ENCODE measurements at regions not wholly inside any gene's neighbourhood (a gene's known extent, or its start where the extent isn't known, plus 50 kb on each side); places are given as distances from the start of the nearest gene placed in this dataset.

DNA sequence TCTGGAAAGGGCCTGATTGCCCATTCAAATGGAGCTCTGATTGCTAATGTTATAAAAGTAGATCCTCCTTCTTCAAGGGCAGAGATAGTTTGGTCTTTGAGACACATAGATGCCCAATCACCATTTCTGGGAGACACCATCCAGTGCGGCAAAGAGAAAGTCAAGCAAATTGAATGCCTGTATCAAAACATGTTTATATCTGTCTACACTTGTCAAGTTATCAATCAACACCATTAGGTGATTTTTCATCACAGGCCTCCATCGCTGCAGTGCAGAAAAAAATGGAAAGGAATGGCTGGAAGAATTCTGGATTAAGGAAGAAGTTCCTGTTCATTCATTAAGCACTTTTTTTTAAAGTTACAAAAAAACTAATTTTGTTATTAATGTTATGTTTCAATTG, 54.8 kb upstream of the ZFP64 start:
- Histone ChIP-seq H3K4me3 (ENCODE audit: low read depth, low read length) (no peak overlapping the region), H3K27me3 (replicated peaks) (no peaks in the 10 kb centered on the region), H3K36me3 (replicated peaks) (no peaks in the 10 kb centered on the region), H3K27ac (no peak overlapping the region)
- no peak for DNase-seq
- in situ Hi-C loops (cut with HindIII; ENCODE audit: low pct_ligation_motif_present, low sequenced_read_pairs), result no loop called here
- TF ChIP-seq, protein P1, sequence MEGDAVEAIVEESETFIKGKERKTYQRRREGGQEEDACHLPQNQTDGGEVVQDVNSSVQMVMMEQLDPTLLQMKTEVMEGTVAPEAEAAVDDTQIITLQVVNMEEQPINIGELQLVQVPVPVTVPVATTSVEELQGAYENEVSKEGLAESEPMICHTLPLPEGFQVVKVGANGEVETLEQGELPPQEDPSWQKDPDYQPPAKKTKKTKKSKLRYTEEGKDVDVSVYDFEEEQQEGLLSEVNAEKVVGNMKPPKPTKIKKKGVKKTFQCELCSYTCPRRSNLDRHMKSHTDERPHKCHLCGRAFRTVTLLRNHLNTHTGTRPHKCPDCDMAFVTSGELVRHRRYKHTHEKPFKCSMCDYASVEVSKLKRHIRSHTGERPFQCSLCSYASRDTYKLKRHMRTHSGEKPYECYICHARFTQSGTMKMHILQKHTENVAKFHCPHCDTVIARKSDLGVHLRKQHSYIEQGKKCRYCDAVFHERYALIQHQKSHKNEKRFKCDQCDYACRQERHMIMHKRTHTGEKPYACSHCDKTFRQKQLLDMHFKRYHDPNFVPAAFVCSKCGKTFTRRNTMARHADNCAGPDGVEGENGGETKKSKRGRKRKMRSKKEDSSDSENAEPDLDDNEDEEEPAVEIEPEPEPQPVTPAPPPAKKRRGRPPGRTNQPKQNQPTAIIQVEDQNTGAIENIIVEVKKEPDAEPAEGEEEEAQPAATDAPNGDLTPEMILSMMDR (IDR thresholded peaks at IDR 0.05; ENCODE audit: low read depth, low read length, missing control alignments), result no peak

DNA sequence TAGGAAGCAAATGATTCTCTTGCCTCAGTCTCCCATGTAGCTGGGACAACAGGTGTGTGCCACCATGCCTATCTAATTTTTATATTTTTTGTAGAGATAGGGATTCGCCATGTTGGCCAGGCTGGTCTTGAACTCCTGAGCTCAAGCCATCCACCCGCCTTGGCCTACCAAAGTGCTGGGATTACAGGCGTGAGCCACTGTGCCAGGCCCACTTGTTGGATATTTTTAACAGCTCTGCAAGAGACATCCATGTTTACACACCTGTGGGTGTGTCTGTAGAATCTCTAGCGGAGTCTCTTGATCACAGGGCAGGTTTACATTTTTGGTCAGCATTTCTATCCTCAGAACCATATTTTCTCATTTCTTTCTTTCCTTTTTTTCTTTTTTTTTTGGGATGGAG, 53.1 kb upstream of the ZFP64 start:
- no peak overlapping the region for H3K27ac ChIP-seq
- H3K4me3 ChIP-seq (ENCODE audit: low read depth, low read length), result no peak overlapping the region
- no peaks in the 10 kb centered on the region for H3K27me3 ChIP-seq (replicated peaks)
- H3K36me3 ChIP-seq (replicated peaks), result no peaks in the 10 kb centered on the region
- TF ChIP-seq, protein P1 (IDR thresholded peaks at IDR 0.05; ENCODE audit: low read depth, low read length, missing control alignments), result no peak
- no peak for DNase-seq
- in situ Hi-C loops (cut with HindIII; ENCODE audit: low pct_ligation_motif_present, low sequenced_read_pairs), result no loop called here

DNA sequence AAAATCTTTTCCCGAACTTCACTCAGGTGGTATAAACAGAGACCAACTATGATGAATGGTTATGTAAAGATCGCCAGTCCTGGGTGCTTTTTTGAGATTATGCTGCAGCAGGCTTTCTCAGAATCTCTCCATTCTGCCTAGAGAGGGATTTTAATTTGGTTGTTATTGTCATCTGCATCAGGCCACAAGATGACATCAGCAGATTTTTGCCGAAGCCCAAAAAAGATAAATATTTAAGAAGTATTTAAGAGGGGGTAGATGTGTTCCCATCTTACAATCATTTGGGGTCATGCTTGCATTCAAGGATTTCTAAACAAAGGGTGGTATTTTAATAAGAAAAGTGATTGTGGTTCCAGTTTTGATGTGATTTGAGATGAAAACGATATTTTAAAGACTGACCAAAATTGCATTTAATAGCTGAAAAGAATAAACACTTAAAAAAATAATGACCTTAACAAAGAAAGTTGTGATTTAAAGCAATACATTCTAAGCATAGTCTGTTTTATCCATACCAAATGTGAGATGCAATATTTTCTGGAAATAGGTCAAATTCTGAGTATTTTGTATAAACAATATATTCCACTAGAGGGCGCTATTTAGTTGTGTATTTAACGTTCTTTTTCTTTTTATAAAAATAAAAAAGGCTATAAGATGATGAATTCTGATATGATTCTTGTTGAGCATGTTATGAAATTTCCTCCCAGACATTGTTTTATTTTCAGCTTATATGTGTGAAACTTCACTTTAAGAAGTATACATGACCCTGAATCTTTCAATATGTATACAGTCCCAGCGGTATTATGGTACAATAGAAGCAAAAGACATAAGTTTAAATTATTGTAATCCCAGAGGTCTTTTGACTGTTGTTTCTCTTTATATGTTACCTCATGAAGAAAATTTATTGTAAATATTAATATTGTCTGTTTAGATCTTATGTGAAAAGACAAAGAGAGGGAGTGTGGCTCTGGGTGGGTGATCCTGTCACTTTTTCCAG, 51.0 kb upstream of the ZFP64 start:
- in situ Hi-C loops (cut with HindIII; ENCODE audit: low pct_ligation_motif_present, low sequenced_read_pairs), result no loop called here
- Histone ChIP-seq H3K27me3 (replicated peaks) (no peaks in the 10 kb centered on the region), H3K27ac (no peak overlapping the region), H3K4me3 (ENCODE audit: low read depth, low read length) (no peak overlapping the region), H3K36me3 (replicated peaks) (no peaks in the 10 kb centered on the region)
- TF ChIP-seq, protein P1 (IDR thresholded peaks at IDR 0.05; ENCODE audit: low read depth, low read length, missing control alignments), result peak; percentile 10
- DNase-seq, result no peak

Data from brain microvascular endothelial cell (primary cell).